Mesendoderm (in vitro differentiated cells): ENCODE measurements at regions not wholly inside any gene's neighbourhood (a gene's known extent, or its start where the extent isn't known, plus 50 kb on each side); places are given as distances from the start of the nearest gene placed in this dataset.
A peak's percentile ranks its signal among the peaks of the same experiment; 100 is the strongest.
"Not testable (repeated sequence)": the region's sequence is repeated elsewhere in the genome, so short reads cannot be mapped to it uniquely, and the experiment has no call there.

Experiments
- DNase-seq: peaks from one replicate; pipeline ENCODE4 v3.0.0; 2013
- H2AK5ac ChIP-seq: 2 replicates; pipeline ENCODE4 v1.6.1; 2013; ENCODE audit warnings: low read length, inconsistent platforms
- H2BK120ac ChIP-seq: 2 replicates; pipeline ENCODE4 v1.6.1; 2013; ENCODE audit warnings: low read depth, mild to moderate bottlenecking, low read length, moderate library complexity, mixed read lengths
- H2BK15ac ChIP-seq: replicated peaks from 2 replicates; pipeline ENCODE4 v1.6.1; 2013; ENCODE audit warnings: low read depth, mild to moderate bottlenecking, moderate library complexity
- H2BK5ac ChIP-seq: 2 replicates; pipeline ENCODE4 v1.6.1; 2013; ENCODE audit warnings: low read length, inconsistent platforms
- H3K18ac ChIP-seq: 2 replicates; pipeline ENCODE4 v1.6.1; 2013; ENCODE audit warnings: mild to moderate bottlenecking, low read length, mixed read lengths
- H3K23ac ChIP-seq: one replicate; pipeline ENCODE4 v1.6.1; 2013; ENCODE audit warnings: low read length
- H3K27ac ChIP-seq: 2 replicates; pipeline ENCODE4 v1.5.1; 2013; ENCODE audit warnings: low read depth, mild to moderate bottlenecking, inconsistent platforms, low read length, moderate library complexity
- H3K27me3 ChIP-seq: 2 replicates; pipeline ENCODE4 v1.6.1; 2013; ENCODE audit warnings: low read length, control low read depth, mild to moderate bottlenecking, inconsistent platforms; ENCODE audit not compliant: insufficient read depth, poor library complexity
- H3K36me3 ChIP-seq: 2 replicates; pipeline ENCODE4 v1.6.1; 2013; ENCODE audit warnings: low read length, inconsistent platforms; ENCODE audit not compliant: control insufficient read depth, insufficient read depth
- H3K4ac ChIP-seq: one replicate; pipeline ENCODE4 v1.6.1; 2013; ENCODE audit warnings: low read depth, mild to moderate bottlenecking, low read length, moderate library complexity
- H3K4me1 ChIP-seq: 2 replicates; pipeline ENCODE4 v1.6.1; 2013; ENCODE audit warnings: low read depth, low read length, inconsistent platforms; ENCODE audit not compliant: control insufficient read depth
- H3K4me2 ChIP-seq: 2 replicates; pipeline ENCODE4 v1.6.1; 2013; ENCODE audit warnings: low read length
- H3K4me3 ChIP-seq: 2 replicates; pipeline ENCODE4 v1.5.1; 2013; ENCODE audit warnings: mild to moderate bottlenecking, low read length
- H3K56ac ChIP-seq: one replicate; pipeline ENCODE4 v1.6.1; 2013; ENCODE audit warnings: low read length
- H3K79me1 ChIP-seq: 2 replicates; pipeline ENCODE4 v1.6.1; 2013; ENCODE audit warnings: low read length, inconsistent platforms
- H3K79me2 ChIP-seq: 2 replicates; pipeline ENCODE4 v1.6.1; 2013; ENCODE audit warnings: mild to moderate bottlenecking, low read length; ENCODE audit not compliant: control insufficient read depth, insufficient read depth
- H3K9ac ChIP-seq: 2 replicates; pipeline ENCODE4 v1.6.1; 2013; ENCODE audit warnings: low read length, inconsistent platforms
- H4K5ac ChIP-seq: one replicate; pipeline ENCODE4 v1.6.1; 2013; ENCODE audit warnings: low read length
- H4K8ac ChIP-seq: one replicate; pipeline ENCODE4 v1.6.1; 2013; ENCODE audit warnings: low read depth, mild to moderate bottlenecking, control low read depth, low read length, moderate library complexity
- WGBS: extraction: QIAGEN DNeasy Blood & Tissue Kit; methylation state at CpG from one replicate; pipeline ENCODE4 v1.1.7; 2013; ENCODE audit warnings: low lambda C conversion rate, missing lambda C conversion rate; ENCODE audit not compliant: insufficient coverage; ENCODE audit errors: extremely low coverage; 5-methylcytosine and 5-hydroxymethylcytosine counted together

GRCh38 chr16:51237861-51238378, 86.8 kb upstream of the SALL1 start:
- Histone ChIP-seq H3K9ac (no peak overlapping the region), H2BK120ac (no peak overlapping the region), H2BK15ac (no peak overlapping the region), H3K79me1 (no peaks in the 10 kb centered on the region), H3K23ac (no peak overlapping the region), H3K36me3 (no peaks in the 10 kb centered on the region), H3K4me2 (no peak overlapping the region), H3K27me3 (no peaks in the 10 kb centered on the region), H3K27ac (no peak overlapping the region), H2AK5ac (no peak overlapping the region), H4K5ac (no peak overlapping the region), H3K4ac (no peak overlapping the region), H3K4me1 (peaks cover 9% of the 10 kb centered on the region), H3K18ac (peak overlapping the region; percentile 35), H3K56ac (peak overlapping the region; percentile 12), H2BK5ac (peak overlapping the region; percentile 83), H4K8ac (no peak overlapping the region), H3K4me3 (no peak overlapping the region), H3K79me2 (no peaks in the 10 kb centered on the region)
- DNase-seq: peak; percentile 76
- no CpG with 5 or more reads among the region's 6 CpGs for WGBS

DNA sequence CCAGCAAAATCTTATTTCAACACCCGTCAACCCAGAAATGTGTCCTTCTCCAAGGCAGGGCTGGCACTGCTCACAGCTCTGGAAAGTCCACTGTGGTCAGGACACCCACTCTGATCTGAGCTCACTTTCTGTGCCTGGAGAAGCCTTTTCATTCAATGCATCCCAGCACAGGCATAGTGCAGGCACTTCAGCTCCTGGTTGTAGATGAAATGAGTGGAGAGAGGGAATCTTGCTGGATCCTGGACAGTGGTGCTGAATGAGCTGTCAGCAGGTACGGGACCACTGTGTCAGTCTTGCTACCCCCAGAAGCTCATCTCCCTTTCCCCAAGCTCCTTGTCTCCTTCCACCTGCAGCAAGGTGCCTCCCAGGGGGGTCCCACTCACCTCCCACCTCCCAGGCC, 86.1 kb upstream of the SALL1 start:
- H3K4ac ChIP-seq: peak overlapping the region; percentile 17
- peaks cover 9% of the 10 kb centered on the region for H3K4me1 ChIP-seq
- H3K36me3 ChIP-seq: no peaks in the 10 kb centered on the region
- H3K27me3 ChIP-seq: no peaks in the 10 kb centered on the region
- no peak overlapping the region for H3K4me2 ChIP-seq
- peak overlapping the region; percentile 84 for H3K18ac ChIP-seq
- no CpG with 5 or more reads among the region's 2 CpGs for WGBS
- H3K79me2 ChIP-seq: no peaks in the 10 kb centered on the region
- H3K79me1 ChIP-seq: no peaks in the 10 kb centered on the region
- peak overlapping the region; percentile 89 for H3K56ac ChIP-seq
- peak overlapping the region; percentile 65 for H3K27ac ChIP-seq
- peak overlapping the region; percentile 39 for H2BK120ac ChIP-seq
- peak overlapping the region; percentile 91 for H2AK5ac ChIP-seq
- H2BK5ac ChIP-seq: peak overlapping the region; percentile 96
- H4K8ac ChIP-seq: no peak overlapping the region
- no peak overlapping the region for H4K5ac ChIP-seq
- no peak overlapping the region for H2BK15ac ChIP-seq
- H3K23ac ChIP-seq: peak overlapping the region; percentile 97
- DNase-seq: peak; percentile 16
- H3K9ac ChIP-seq: peak overlapping the region; percentile 28
- H3K4me3 ChIP-seq: no peak overlapping the region

DNA sequence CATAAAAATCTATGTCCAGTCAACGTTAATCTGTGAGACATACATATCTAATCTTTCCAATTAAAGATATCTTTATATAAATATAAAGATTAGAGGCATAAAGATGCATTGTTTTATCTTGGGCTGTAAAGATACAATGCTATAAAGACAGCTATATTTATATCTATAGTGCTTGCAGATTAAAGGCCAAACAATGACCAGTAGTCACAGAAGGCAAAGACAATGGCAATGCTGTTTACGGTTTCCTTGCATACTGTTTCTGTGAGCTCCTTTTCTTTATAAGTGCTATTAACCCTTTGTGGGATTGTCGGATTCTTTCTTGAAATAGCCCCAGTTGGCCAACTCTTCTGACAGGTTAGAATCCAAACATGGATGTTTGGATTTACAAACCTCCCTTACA, 85.5 kb upstream of the SALL1 start:
- Histone ChIP-seq H3K23ac (no peak overlapping the region), H3K9ac (no peak overlapping the region), H3K79me1 (no peaks in the 10 kb centered on the region), H2BK120ac (peak overlapping the region; percentile 39), H4K8ac (no peak overlapping the region), H2AK5ac (peak overlapping the region; percentile 91), H3K4me2 (no peak overlapping the region), H3K56ac (peak overlapping the region; percentile 89), H3K18ac (peak overlapping the region; percentile 44), H3K4me3 (no peak overlapping the region), H2BK15ac (no peak overlapping the region), H3K36me3 (no peaks in the 10 kb centered on the region), H2BK5ac (peak overlapping the region; percentile 96), H3K79me2 (no peaks in the 10 kb centered on the region), H3K4ac (no peak overlapping the region), H3K27ac (peak overlapping the region; percentile 65), H3K27me3 (no peaks in the 10 kb centered on the region), H4K5ac (no peak overlapping the region), H3K4me1 (peaks cover 9% of the 10 kb centered on the region)
- WGBS: no CpG with 5 or more reads among the region's 3 CpGs
- DNase-seq: peak; percentile 71

- Histone ChIP-seq H3K27ac (no peak overlapping the region), H3K36me3 (no peaks in the 10 kb centered on the region), H3K4me1 (peaks cover 3% of the 10 kb centered on the region), H3K4me3 (no peak overlapping the region), H3K9ac (no peak overlapping the region), H3K4me2 (no peak overlapping the region), H2BK120ac (no peak overlapping the region), H3K79me1 (no peaks in the 10 kb centered on the region), H3K79me2 (no peaks in the 10 kb centered on the region), H3K23ac (no peak overlapping the region), H3K4ac (no peak overlapping the region), H3K56ac (no peak overlapping the region), H3K27me3 (no peaks in the 10 kb centered on the region), H2AK5ac (peak overlapping the region; percentile 66), H4K8ac (no peak overlapping the region), H3K18ac (no peak overlapping the region), H2BK15ac (no peak overlapping the region), H4K5ac (no peak overlapping the region), H2BK5ac (no peak overlapping the region)
- no CpG with 5 or more reads among the region's 4 CpGs for WGBS
- no peak for DNase-seq
These were observed 80.6 kb upstream of the SALL1 start for GRCh38 chr16:51231702-51232101.

GRCh38 chr16:51230035-51230434, 79.0 kb upstream of the SALL1 start:
- H3K56ac ChIP-seq, H2BK5ac ChIP-seq, H2AK5ac ChIP-seq, H3K36me3 ChIP-seq, H3K4me3 ChIP-seq, DNase-seq, H3K4me2 ChIP-seq, H3K27ac ChIP-seq, H3K9ac ChIP-seq, H2BK120ac ChIP-seq, H2BK15ac ChIP-seq, H3K27me3 ChIP-seq, H3K4me1 ChIP-seq, H3K23ac ChIP-seq, H3K18ac ChIP-seq, H3K4ac ChIP-seq, H4K5ac ChIP-seq, H4K8ac ChIP-seq, H3K79me1 ChIP-seq, H3K79me2 ChIP-seq: not testable (repeated sequence)
- no CpG with 5 or more reads among the region's 1 CpG for WGBS

GRCh38 chr16:51228097-51228659, 77.1 kb upstream of the SALL1 start:
- Histone ChIP-seq H3K27ac (no peak overlapping the region), H3K27me3 (no peaks in the 10 kb centered on the region), H4K5ac (no peak overlapping the region), H3K79me2 (no peaks in the 10 kb centered on the region), H2BK5ac (no peak overlapping the region), H3K56ac (no peak overlapping the region), H3K4me3 (no peak overlapping the region), H3K9ac (no peak overlapping the region), H3K23ac (no peak overlapping the region), H2BK120ac (no peak overlapping the region), H3K4me1 (peaks cover 2% of the 10 kb centered on the region), H3K36me3 (no peaks in the 10 kb centered on the region), H3K18ac (no peak overlapping the region), H2AK5ac (no peak overlapping the region), H4K8ac (peak overlapping the region; percentile 2), H3K4me2 (no peak overlapping the region), H3K79me1 (no peaks in the 10 kb centered on the region), H3K4ac (no peak overlapping the region), H2BK15ac (no peak overlapping the region)
- no CpG with 5 or more reads among the region's 8 CpGs for WGBS
- DNase-seq: peak; percentile 55
